Cerebellar cortex (tissue), 1 donor: ENCODE measurements at regions not wholly inside any gene's neighbourhood (a gene's known extent, or its start where the extent isn't known, plus 50 kb on each side); places are given as distances from the start of the nearest gene placed in this dataset.

Experiments
- DNase-seq: peaks from one replicate; pipeline ENCODE4 v3.0.0-alpha.2; 2015; ENCODE audit warnings: low spot score

- no peak for DNase-seq
Observed at GRCh38 chr15:37788767-37789396, 145.6 kb upstream of the TMCO5A start.

- no peak for DNase-seq
Observed at GRCh38 chr15:37789397-37789786, 145.0 kb upstream of the TMCO5A start.

- DNase-seq: no peak
Observed at GRCh38 chr15:37789881-37790280, 144.6 kb upstream of the TMCO5A start.

GRCh38 chr15:37791693-37792092 lies 142.7 kb upstream of the TMCO5A start:
- DNase-seq: no peak

GRCh38 chr15:37792351-37792750 lies 142.1 kb upstream of the TMCO5A start:
- DNase-seq: no peak

GRCh38 chr15:37793851-37794250 lies 140.6 kb upstream of the TMCO5A start:
- DNase-seq: no peak

GRCh38 chr15:37794947-37795346 lies 139.5 kb upstream of the TMCO5A start:
- no peak for DNase-seq

- DNase-seq: no peak
Observed at GRCh38 chr15:37801529-37801928, 132.9 kb upstream of the TMCO5A start.

GRCh38 chr15:37806808-37807207 lies 127.6 kb upstream of the TMCO5A start:
- no peak for DNase-seq

GRCh38 chr15:37810381-37810780 lies 124.1 kb upstream of the TMCO5A start:
- DNase-seq: no peak

GRCh38 chr15:37813306-37813705 lies 121.1 kb upstream of the TMCO5A start:
- no peak for DNase-seq

GRCh38 chr15:37814847-37815515 lies 119.5 kb upstream of the TMCO5A start:
- no peak for DNase-seq

GRCh38 chr15:37818152-37818677 lies 116.2 kb upstream of the TMCO5A start:
- no peak for DNase-seq

- no peak for DNase-seq
Observed at GRCh38 chr15:37819191-37819590, 115.2 kb upstream of the TMCO5A start.

- no peak for DNase-seq
Observed at GRCh38 chr15:37820380-37821128, 113.9 kb upstream of the TMCO5A start.

GRCh38 chr15:37823601-37824275 lies 110.7 kb upstream of the TMCO5A start:
- no peak for DNase-seq

GRCh38 chr15:37824717-37825382 lies 109.6 kb upstream of the TMCO5A start:
- no peak for DNase-seq

GRCh38 chr15:37837276-37837675 lies 97.2 kb upstream of the TMCO5A start:
- no peak for DNase-seq

- no peak for DNase-seq
Observed at GRCh38 chr15:37847776-37848175, 86.7 kb upstream of the TMCO5A start.

- no peak for DNase-seq
Observed at GRCh38 chr15:37856109-37856508, 78.3 kb upstream of the TMCO5A start.

- DNase-seq: no peak
Observed at GRCh38 chr15:37860896-37861295, 73.5 kb upstream of the TMCO5A start.

GRCh38 chr15:37865687-37866086 lies 68.8 kb upstream of the TMCO5A start:
- no peak for DNase-seq
